GM19463 (cell line): ENCODE measurements at regions not wholly inside any gene's neighbourhood (a gene's known extent, or its start where the extent isn't known, plus 50 kb on each side); places are given as distances from the start of the nearest gene placed in this dataset.

ENCODE experiments used
- ATAC-seq: cut with Tn5 transposase; IDR thresholded peaks from one replicate; pipeline ENCODE4 v1.9.1; 2021; ENCODE audit warnings: mild to moderate bottlenecking, moderate library complexity; ENCODE audit not compliant: unreplicated experiment

- ATAC-seq = no peak
Observed at GRCh38 chr9:7988644-7989280, 189.2 kb upstream of the DMAC1 start.

GRCh38 chr9:7984692-7985091 is 185.1 kb upstream of the DMAC1 start:
- ATAC-seq = no peak

- ATAC-seq = no peak
Observed at GRCh38 chr9:7984203-7984602, 184.6 kb upstream of the DMAC1 start.

GRCh38 chr9:7983490-7983889 is 183.9 kb upstream of the DMAC1 start:
- no peak for ATAC-seq

- no peak for ATAC-seq
Observed at GRCh38 chr9:7982907-7983306, 183.3 kb upstream of the DMAC1 start.

GRCh38 chr9:7980691-7981289 is 181.2 kb upstream of the DMAC1 start:
- ATAC-seq = no peak

DNA sequence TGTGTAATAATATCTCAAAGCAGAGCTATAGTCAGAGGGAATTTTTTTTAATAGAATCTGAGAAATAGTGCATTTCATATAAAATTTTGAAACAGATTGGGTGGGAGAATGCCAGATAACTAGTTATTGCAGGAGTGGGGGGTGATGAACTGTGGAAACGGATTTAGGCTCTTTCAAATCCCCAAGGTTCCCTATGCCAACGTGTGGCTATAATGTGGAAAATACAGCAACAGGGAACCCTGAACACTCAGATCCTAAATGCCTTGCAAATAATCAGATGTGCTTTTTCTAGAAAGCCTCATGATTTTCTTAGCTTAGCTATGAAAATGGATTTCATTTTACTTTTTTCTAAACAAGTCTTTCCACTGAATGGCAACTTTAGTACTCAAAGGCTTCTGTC is 180.5 kb upstream of the DMAC1 start:
- no peak for ATAC-seq

- ATAC-seq = no peak
Observed at GRCh38 chr9:7979611-7980010, 180.0 kb upstream of the DMAC1 start.

GRCh38 chr9:7977586-7977985 is 178.0 kb upstream of the DMAC1 start:
- no peak for ATAC-seq

DNA sequence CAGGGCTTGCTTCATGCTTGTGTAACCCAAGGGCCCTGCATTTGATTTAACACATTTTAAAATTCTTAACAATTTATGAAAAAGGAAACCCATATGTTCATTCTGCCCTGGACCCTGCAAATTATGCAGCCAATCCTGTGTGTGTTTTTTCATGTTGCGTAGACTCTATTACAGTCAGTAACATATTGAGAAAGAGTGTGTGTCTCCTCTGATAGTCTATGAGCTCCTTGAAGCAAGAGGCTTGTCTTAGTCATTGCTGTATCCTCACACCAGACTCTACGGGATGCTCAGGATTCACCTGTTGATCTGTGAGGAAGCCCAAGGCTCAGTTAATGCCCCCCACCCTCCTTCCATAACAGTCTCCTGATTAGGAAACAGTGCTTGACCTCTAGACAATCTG is 177.3 kb upstream of the DMAC1 start:
- no peak for ATAC-seq

- ATAC-seq = peak; percentile 97
Observed at GRCh38 chr9:7976167-7976755, 176.7 kb upstream of the DMAC1 start.

- no peak for ATAC-seq
Observed at GRCh38 chr9:7975336-7975735, 175.8 kb upstream of the DMAC1 start.

DNA sequence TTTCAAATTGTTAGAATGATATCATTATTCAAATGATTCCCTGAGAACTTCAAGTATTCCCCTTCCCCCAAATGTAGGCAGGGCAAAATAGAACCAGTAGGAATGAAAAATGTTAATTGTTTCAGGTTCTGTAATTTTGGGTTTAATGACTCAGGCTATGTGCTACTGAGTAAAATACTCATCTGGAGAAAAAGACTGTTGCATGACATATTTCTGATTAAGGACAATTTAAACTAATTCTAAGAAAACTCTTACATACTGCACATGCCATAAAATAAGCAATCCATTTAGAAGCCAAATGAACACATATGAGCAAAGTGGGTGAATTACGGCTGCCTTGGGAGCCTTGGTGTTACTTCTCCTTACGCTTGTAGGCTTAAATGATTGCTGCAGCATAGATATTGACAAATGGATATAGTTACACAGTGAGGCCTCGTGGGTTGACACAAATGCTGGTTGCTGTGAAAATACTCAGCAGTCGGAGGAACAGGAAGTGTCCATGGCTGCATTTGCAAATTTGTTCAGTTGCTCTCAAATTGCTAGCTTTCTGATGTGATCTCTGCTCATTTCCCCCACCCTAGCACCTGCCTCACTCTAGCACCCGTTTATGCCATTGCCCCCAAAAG is 174.9 kb upstream of the DMAC1 start:
- ATAC-seq = no peak

DNA sequence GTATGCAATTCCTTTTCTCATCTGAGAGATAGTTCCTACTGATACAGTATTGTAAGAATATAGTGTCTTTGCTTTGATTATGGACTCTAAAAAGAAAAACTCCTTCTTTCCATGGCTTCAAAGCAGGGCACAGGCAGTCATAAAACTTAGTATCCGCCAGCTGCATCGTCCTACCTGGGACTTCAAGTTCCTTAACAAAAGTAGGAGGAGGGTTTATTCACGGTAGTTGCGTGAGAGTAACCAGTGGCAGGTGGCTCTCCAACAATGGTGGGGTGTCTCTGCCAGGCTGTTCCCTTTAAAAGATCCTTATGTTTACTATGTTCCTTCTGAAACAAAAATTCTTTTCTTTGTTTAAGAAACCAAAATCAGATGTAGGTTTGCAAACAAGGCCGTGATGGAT is 173.5 kb upstream of the DMAC1 start:
- no peak for ATAC-seq

DNA sequence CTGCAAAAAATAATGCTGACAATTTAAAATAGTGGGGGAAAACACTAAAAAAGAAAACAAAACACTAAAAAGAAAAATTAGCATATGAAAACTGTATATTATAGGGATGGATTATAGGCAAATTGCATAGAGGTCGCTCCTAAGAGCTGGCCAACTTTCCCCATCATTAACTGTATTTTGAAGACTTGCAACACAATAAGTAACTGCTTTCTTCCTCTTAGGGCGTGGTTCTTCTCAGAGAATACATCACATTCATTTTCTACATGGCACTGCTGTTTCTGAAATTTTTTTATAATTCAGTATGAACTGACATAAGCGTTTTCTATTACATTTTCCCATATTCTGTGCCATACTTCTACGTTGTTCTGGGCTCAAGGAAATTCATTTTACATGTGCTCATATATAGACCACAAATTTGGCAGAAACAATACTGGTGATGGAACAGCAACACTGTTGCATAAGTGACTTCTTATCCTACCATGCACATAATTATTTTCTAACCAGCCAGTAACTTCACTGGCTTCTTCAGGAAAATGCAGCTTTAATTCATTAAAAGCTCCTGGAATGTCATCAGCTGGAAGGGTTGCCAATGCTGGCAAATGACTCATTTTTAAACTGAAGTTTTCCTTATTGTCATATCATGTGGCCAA is 171.2 kb upstream of the DMAC1 start:
- ATAC-seq = no peak

DNA sequence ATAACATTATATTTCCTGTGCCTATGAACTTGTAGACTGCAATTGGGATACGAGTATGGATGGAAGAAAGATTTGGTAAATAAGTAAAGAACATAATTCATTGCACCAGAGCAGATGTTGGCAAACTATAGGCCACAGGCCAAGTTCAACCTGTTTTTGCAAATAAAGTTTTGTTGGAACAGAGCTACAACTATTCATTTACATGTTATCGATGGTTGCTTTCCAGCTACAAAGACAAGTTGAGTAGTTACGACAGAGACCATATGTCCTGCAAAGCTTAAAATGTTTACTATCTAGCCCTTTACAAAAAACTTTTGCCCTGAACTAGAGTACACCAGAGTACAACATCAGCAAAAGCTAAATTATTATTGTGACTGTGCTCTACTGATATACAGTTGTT is 169.1 kb upstream of the DMAC1 start:
- no peak for ATAC-seq

- ATAC-seq = no peak
Observed at GRCh38 chr9:7967851-7968250, 168.3 kb upstream of the DMAC1 start.

DNA sequence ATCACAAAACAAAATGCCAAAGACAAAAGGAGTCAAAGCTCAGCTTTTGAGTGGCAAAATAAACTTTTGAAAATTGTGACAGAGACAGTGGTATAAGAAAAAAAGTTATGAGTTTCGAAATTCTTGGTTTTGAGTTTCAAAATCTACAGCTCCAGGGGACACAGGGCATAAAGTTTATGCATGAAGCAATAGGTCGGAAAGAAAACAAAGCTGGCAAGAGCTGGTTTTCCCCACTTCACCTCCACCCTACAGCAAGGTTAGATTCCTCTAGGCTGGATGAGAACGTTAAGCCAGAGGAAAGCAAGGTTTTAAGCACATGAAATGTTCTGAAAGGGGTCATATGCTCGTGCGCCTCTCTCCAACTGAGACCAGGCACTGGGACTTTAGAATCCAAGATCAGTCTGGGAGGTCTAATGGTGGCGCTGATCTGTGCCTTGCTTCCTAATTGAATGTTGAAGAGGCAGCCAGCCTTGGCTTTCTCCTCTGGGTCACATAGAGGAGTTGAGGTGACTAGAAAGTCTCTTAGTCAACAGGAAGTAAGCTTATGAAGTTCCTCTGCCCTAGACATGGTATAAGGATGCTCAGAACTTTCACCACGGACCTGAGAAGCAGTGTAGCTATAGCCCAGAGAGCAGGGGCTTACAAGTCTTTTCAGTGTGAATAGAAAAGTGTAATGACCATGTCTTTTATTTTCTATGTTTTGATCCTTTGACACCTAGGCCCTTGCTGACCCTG is 167.7 kb upstream of the DMAC1 start:
- ATAC-seq = no peak

DNA sequence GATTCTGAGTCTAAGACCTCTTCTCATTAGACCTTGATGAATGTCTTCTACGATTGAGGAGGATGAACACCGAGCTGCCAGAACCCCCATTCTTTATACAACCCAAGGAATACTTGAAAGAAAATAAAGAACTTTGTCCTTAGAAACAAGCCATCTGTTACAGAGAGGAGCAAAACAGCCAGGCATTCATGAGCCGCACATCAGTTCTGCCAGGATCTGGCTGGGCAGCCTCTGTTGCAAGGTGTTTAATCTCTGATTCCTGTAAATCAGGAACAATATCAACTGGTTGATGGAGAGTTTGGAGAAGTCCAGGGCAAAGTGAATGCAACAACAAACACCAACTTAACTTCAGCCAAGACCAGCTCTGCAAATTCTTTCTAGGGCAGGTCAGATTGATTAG is 165.5 kb upstream of the DMAC1 start:
- ATAC-seq = no peak

DNA sequence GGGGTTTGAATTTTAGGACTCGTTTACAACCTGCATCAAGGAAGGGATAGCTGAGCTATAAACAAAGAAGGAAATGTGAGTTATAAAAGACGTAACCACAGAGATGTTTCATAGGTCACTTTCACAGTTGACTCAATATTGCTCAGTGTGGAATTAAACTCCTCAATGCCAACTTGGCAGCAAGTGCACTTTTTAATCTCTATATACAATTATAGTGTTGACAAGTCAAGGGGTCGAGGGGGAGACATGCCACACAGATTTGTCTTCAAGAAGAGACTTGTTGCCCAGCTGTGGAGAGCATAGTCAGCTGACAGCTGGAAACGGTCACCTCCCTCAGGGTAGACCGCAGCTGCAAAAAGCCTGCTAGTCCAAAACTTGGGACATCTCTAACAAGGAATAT is 163.4 kb upstream of the DMAC1 start:
- ATAC-seq = no peak

DNA sequence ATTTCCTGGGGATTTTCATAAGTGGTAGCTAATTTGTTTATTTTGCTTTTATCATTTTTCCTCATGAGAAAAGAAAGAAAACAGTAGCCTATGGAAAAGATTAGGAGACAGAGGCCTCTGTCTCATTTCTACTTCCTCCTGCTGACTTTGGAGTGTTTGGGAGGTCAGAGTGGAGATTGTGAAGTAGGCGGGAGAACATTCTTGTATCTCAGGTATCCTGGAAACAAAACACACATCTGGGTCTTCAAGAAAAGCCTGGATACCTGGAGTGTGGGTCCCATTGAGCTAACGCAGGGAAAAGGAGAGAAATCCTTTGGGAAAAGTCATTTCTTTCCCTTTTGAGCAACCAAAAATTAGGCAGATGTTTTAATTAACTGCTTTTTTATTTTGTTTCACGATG is 161.5 kb upstream of the DMAC1 start:
- ATAC-seq = no peak
